HG02885 (cell line): ENCODE measurements at regions not wholly inside any gene's neighbourhood (a gene's known extent, or its start where the extent isn't known, plus 50 kb on each side); places are given as distances from the start of the nearest gene placed in this dataset.
A peak's percentile ranks its signal among the peaks of the same experiment; 100 is the strongest.
"Not testable (repeated sequence)": the region's sequence is repeated elsewhere in the genome, so short reads cannot be mapped to it uniquely, and the experiment has no call there.

Experiments used
- ATAC-seq: cut with Tn5 transposase; IDR thresholded peaks from one replicate; pipeline ENCODE4 v1.9.1; 2021; ENCODE audit warnings: mild to moderate bottlenecking; ENCODE audit not compliant: unreplicated experiment, poor library complexity

DNA sequence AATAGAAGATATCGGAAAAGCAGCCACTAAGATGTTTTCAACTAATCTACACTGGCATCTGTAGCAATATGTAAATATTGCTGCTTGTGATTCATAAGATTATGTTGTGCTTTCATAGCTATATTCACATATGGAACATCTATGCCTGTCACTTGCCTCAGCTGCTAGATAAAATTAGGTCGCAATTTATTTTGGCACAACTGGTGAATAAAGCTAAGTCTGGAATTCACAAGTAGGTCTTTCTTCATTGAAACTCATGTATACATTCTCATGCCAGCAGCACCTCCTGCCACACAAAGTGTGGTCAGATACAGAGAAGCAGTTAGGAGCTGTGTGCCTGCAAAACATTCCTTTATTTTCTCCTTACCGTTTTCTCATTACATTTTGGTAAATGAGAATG is 543.3 kb upstream of the CHORDC1 start:
- ATAC-seq, result no peak

DNA sequence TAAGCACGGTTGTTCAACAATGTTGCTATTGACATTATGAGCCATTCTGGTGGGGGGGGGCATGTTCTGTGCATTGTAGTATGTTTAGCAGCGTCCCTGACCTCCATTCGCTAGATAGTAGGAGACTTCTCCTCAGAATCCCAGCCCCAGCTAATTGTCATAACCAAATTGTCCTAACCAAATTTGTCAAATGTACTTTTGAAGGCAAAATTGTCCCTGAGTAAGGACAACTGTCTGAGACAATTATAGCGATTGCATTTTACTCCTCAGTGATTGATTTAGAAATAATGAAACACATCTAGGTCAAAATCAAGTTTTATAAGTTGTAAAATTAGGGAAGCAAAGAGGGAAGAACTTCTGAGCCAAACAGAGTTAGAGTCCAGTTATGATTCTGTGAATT is 541.8 kb upstream of the CHORDC1 start:
- no peak for ATAC-seq

DNA sequence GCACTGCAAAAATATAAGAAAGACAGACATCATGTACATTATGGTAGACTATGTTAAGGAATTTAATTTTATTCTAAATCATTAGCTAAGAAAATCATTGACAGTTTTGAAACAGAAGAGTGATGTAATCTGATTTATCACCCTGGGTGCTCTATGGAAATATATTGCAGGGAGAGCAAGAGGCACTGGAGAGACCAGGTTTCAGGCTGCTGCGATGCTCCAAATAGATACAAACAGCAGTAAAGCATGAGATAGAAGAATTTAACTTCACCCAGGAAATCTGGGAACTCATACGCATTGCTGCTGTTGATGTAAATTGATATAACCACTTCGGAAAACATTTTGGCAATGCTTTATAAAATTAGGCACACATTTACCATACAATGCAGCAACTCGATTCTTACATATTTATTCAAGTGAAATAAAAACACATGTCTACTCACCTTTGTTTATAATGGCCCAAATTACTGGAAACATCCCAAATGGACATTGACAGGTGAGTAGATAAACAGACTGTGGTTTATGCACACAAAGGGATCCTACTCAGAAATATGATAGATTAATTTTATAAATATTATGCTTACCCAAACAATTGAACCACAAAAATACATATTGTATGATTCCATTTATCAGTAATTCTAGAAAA is 535.1 kb upstream of the CHORDC1 start:
- no peak for ATAC-seq

DNA sequence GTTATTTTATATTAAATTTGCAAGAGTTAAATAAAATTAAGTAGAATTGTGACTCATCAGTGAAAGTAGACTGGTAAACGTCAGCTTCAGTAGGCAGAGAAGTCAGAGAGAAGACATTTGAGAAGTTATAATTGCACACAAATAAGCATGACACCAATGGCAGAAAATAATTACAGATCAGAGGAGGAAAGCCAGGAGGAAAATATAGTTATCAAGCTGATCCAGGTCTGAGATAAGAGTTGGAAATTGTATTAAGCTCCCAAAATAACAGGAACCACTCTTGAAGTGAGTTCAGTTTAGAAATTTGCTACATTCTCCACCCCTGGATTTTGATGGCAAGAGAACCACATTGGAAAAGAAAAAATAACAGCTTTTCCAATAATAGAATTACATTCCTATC is 533.8 kb upstream of the CHORDC1 start:
- no peak for ATAC-seq

DNA sequence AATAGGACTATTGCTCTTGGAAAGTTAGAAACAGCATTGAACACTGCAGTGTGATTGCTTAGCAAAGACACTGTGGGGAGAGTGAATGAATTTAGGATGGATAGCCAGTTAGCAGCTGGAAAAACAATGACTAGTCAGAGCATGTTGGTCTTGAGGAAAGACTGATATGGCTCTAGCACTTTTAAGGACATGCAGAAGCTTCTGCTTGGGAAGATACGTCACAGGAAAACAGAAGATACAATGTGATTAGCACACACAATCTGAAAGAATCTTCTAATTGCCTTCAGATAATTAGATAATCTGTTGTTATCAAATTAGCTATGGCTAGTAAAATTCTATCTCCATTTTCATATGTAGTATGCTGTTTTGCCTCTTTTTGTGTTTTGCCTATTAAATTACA is 530.7 kb upstream of the CHORDC1 start:
- no peak for ATAC-seq

DNA sequence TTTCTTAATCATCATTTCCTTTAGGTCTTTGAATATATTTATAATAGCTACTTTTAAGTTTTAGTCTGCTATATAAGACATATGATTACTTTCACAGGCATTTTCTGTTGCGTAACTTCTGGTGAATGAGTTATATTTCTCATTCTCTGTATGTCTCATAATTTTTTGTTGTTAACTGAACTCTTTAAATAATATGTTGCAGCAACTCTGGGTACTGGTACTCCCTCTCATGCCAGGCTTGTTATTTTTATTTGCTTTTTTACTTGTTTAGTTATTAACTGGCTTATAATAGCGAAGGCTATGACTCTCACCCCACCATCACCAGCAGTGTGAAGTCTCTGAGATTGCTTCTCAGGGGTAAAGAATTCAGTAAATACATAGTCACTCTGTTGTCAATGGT is 524.2 kb upstream of the CHORDC1 start:
- no peak for ATAC-seq

DNA sequence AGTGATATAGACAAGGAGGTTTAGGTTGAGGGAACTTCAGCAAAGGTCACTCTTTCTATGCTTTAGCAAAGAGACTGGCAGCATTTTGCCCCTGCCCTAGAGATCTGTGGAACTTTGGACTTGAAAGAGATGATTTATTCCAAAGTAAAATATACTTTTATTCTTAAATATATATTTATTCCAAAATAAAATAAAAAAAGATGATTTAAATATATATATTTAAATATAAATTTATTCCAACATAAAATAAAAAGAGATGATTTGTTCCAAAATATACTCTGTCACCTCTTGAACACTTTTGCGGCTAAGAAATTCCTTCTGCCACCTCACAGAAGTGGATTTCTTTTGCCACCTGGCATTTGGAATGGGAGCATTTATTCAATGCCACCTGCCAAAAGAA is 521.3 kb upstream of the CHORDC1 start:
- no peak for ATAC-seq

DNA sequence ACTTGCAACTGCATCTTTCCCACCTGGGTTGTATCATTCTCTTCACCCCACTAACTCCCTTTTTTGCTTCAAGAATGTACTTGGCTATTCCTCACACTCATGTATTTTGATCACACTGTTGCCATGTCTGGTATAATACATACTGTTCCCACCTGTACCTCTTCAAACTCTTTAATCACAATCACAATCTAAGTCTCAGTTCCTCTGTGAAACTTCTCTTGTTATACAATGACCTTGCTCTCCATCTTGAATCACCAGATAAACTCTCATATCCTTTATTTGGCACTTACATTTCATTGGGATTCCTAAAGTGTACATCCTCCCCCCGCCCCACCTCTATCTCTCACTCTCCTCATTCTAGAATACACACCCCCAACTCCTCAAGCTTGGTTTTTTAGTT is 516.0 kb upstream of the CHORDC1 start:
- no peak for ATAC-seq

DNA sequence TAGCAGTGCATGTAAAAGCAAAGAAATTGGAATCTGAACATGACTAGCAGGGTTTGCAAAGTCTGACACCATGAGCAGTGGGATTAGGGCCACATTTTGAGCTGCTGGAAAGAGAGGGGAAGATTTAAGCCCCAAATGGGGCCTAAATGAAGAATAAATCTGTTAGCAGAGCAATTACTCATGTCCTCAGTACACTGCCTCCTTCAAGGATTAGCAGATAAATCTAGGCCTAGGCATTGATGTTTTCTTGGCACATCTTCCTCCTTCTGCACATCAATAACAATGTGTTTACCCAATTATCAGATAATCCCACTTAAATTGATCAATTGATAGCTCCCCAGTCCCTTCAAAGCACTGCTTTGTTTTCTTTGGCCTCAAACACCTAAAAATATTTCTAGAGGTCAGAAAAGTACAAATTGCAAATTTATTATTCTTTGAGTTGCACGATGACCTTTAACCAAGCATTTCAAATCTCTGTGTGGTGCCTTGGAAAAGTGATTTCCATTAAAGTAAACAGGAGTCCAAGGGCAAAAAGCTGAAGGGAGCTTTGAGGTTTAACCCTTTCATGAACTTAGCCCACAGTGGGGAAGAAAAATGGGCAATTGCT is 514.7 kb upstream of the CHORDC1 start:
- ATAC-seq, result no peak

DNA sequence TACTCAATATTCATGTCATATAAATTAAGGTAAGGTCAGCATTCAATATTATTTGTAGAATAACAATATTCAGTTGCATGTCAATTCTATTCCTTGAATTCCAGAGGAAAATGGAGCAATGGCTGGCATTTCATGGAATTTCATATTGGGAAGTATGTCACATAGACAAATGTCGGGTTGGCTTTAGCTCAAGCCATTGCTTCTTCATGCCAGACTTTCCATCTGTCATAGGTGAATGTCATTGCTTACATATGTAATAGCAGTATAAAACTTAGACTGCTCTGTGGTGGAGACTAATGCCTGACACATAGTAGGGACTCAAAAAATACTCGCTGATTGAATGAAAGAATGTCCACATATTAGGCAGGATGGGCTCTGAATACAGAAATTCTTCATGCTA is 509.6 kb upstream of the CHORDC1 start:
- ATAC-seq, result no peak

DNA sequence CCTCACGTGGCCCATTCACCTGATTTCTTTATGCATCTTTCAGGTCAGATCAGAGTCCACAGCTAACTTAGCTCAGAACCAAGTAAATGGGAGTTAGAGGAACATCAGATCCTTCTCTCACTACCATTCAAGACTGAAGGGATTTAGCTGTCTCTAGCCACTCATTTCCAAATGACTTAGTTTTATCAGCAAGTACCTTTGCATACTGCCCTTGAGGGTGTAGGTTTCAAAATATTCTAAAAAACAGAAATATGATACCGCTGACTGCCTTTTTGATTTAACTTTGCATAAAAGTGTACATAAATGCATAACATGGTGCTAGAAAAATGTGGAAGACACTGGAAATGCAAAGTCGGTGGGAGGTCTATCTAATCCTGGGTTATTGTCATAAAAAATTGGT is 500.6 kb upstream of the CHORDC1 start:
- ATAC-seq, result no peak

DNA sequence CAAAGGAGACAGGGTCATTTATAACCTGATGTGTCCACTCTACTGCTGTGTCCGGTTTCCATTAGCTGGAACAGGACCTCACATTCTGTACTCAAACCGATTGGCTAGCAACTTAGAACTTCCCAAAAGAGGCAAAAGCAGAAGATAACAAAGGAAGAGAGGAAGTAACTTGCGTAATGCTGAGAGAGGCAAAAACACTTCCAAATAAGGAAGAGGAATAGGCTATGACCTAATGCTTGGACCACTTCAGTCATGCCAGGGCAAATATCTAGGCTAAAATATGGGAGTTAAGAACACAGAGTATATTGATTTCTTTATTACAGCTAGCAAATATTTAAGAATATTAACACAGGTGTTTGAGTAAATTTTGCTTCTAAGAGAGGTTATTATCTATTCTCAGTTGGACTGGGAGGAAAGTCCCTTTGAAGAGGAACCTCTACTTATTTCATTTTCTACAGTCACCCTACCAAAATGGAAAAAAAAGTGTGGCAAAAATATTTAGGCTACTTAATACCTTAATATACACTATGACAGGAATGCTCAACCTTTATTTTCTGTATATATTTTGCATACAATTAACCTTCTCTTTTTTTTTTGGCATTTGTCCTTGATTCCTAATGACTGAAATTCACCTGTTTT is 499.8 kb upstream of the CHORDC1 start:
- no peak for ATAC-seq

DNA sequence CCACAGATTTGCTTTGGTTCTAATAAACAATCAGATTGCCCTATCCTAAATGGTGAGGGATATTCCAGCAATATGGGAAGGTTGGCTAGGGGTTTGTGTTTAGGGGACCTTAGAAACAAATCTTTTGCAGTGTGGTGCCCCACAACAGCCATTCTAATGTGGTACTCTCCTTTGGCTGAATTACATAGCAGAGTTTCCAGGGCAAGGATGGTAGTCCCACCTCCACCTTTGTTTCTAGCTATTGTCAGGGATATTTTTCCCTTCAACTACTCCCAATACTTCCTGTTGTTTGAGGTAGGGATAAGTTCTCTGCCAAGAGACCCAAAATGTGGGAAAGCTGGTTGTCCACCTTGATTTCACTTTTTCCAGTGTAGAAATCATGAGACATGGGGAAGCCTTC is 494.7 kb upstream of the CHORDC1 start:
- no peak for ATAC-seq

DNA sequence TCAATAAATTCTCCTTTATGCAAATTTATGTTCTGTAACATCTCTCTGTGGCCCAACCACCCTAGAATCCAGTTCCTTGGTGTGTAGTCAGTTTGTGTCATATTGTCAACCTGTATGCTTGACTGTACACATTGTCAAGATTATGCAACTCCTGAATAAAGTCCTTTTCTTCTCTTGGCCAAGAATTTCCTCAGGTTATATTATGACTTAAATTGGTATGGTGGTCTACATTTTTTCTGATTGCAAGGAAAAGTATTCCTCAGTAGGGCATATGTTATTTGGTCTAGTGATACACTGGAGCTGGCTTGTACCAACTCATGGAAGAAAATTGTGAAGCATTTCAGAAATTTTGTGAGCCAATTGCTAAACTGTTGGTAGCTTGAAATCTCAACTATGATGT is 482.8 kb upstream of the CHORDC1 start:
- ATAC-seq, result no peak

DNA sequence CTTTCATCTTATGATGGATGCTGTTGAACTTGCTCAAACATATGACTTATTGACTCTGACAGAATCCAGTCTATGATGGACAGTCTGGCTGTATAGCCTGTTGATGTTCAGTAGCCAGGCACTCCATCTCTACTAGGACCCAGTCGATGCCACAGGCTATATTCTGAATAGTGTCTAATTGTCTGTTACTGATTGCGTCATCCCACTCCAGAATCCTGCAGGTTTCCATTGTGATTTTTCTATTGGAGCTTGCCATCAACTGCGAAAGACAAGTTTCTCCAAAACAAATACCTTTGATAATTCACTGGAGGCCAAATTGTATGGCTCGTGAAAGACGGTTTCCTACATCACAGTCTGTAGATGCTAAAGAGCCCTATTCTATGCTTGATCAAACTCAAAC is 481.7 kb upstream of the CHORDC1 start:
- ATAC-seq, result no peak

DNA sequence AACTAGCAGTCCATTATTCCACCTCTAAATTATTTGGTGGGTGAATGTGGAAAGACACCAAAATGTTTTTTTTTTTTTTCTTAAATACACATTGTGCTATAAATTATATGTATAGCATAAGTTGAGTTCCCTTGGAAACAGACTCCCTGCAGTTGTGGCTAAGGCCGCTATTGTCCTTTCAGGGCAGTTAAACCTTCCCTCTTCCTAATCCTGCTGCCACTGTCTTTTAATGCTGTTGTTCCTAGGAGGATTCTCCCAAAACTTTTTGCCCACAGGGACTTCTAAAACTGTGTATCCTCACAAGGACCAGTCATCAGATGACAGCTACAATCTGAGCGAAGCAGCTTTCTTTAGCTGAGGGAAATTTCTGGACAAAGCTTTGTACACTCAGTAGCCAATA is 478.9 kb upstream of the CHORDC1 start:
- ATAC-seq, result no peak

DNA sequence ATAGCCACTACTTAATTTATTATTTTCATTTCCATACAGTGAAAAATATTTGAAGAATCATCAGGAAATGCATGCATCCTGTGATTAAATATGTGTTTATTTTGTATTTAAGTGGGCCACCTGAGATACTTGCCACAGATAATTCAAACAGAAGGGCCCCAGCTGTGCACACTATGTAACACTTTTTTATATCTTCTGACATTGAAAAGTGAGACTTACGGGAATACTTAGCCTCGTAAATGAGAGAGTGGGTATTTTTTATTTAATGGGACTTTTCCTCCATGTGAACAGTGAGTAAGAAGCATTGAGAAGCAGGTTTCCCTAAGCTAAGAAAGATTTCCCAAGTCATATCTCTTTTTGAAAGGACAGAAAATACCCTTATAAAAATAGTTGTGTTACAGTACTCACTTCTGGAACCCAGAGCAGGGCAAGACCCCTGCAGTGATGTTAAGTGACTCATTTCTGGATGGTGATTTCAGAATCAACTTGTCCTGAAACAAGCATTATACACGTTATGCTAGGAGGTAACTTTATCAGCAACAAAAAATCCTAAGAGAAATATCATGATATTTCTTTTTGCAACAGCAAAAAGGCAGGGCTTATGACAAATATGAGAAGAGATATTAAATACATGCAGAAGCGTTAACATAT is 478.1 kb upstream of the CHORDC1 start:
- peak; percentile 78 for ATAC-seq

DNA sequence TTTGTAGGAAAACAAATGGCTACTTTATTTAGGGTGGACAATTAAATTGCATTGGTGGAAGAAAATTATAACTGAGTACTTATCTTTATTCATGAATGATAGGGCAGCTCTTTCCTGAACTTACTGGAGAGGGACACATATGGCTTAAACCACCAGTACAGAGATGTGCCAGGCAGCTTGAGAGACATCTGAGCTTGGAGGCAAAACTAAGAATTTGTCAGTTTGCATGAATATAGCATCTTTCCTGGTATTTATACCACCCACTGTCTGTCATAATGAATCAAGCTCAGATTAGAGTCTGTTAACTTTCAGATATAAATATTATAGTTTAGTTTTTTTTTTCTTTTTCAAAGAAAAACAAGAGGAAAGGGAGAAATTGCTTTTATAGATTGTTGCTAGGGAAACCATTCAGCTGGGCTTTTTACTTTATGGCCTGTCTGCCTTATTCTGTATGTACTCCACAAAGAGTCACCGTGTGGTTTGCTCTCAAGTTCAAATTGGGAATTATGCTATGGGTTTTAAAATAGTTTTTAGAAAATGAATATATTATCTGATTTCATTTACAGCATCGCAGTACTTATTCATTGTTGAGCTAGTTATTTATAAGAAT is 477.0 kb upstream of the CHORDC1 start:
- ATAC-seq, result no peak

DNA sequence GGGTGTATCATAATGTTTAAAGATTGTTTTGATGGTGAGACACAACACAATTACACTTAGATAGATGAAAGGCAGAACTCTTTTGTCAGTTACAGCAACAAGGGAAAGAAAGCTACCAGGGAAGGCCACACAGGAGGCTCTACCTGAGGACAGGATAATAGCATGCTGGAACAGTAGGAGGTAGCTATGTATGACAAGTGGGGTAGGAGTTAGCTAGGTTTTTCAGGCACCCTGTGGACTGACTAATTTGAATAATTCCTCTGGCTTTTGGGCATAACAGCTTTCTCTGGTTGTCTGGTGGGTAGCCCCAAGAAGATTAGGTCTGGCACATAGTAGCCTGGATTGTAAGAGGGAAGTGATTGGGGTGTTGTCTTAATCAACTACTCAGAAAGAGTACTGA is 475.4 kb upstream of the CHORDC1 start:
- ATAC-seq, result no peak

DNA sequence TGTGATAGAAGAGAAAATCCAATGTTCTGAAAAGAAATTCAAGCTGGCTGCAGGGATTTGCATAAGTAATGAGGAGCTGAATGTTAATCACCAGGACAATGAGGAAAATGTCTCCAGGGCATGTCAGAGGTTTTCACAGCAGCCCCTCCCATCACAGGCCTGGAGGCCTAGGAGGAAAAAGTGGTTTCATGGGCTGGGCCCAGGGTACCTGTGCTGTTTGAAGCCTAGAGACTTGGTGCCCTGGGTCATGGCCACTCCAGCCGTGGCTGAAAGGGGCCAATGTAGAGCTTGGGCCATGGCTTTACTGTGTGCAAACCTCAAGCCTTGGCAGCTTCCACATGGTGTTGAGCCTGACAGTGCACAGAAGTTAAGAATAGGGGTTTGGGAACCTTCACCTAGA is 452.6 kb upstream of the CHORDC1 start:
- ATAC-seq, result not testable (repeated sequence)

DNA sequence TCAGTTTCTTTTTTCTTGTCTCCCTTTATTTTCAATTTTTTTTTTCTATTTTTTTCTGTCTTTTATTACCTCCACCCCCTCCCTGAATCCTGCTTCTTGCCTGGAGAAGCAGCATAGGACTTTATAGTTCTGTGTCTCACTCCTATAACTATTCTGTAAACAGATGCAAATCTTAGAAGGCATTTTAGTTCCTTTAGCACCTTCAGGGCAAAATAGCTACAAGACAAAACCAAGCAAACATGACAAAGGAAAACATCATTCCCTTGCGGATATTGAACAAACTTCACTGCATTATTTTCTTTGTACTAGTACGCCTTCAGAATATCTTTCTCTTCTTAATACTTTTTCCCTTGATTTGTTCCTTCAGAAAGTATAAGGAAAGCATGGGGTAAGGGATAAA is 446.2 kb upstream of the CHORDC1 start:
- ATAC-seq, result no peak
